DMS 273 (cell line): ENCODE measurements at regions not wholly inside any gene's neighbourhood (a gene's known extent, or its start where the extent isn't known, plus 50 kb on each side); places are given as distances from the start of the nearest gene placed in this dataset.
A peak's percentile ranks its signal among the peaks of the same experiment; 100 is the strongest.

Experiments used
- DNase-seq: peaks from one replicate; lab custom pipeline; 2025; ENCODE audit not compliant: unreplicated experiment; lab: John Stamatoyannopoulos, UW

GRCh38 chr3:106725566-106725965 lies 651.7 kb upstream of the CCDC54 start:
- no peak for DNase-seq

- no peak for DNase-seq
Observed at GRCh38 chr3:106728315-106729098, 648.7 kb upstream of the CCDC54 start.

GRCh38 chr3:106729481-106729880 lies 647.8 kb upstream of the CCDC54 start:
- DNase-seq, result no peak

GRCh38 chr3:106731230-106731629 lies 646.0 kb upstream of the CCDC54 start:
- no peak for DNase-seq

GRCh38 chr3:106734712-106735111 lies 642.5 kb upstream of the CCDC54 start:
- DNase-seq, result no peak

- no peak for DNase-seq
Observed at GRCh38 chr3:106737265-106737664, 640.0 kb upstream of the CCDC54 start.

GRCh38 chr3:106740116-106740515 lies 637.1 kb upstream of the CCDC54 start:
- DNase-seq, result peak; percentile 53

- no peak for DNase-seq
Observed at GRCh38 chr3:106745344-106746168, 631.7 kb upstream of the CCDC54 start.

- DNase-seq, result no peak
Observed at GRCh38 chr3:106746286-106746685, 631.0 kb upstream of the CCDC54 start.

GRCh38 chr3:106748472-106749262 lies 628.6 kb upstream of the CCDC54 start:
- DNase-seq, result no peak

GRCh38 chr3:106750092-106750491 lies 627.1 kb upstream of the CCDC54 start:
- peak; percentile 11 for DNase-seq

GRCh38 chr3:106755336-106755735 lies 621.9 kb upstream of the CCDC54 start:
- no peak for DNase-seq

GRCh38 chr3:106756901-106757300 lies 620.3 kb upstream of the CCDC54 start:
- no peak for DNase-seq

GRCh38 chr3:106758459-106758858 lies 618.8 kb upstream of the CCDC54 start:
- DNase-seq, result no peak

GRCh38 chr3:106759731-106760130 lies 617.5 kb upstream of the CCDC54 start:
- no peak for DNase-seq

GRCh38 chr3:106765342-106765741 lies 611.9 kb upstream of the CCDC54 start:
- no peak for DNase-seq

- no peak for DNase-seq
Observed at GRCh38 chr3:106768941-106769480, 608.2 kb upstream of the CCDC54 start.

GRCh38 chr3:106773795-106774194 lies 603.4 kb upstream of the CCDC54 start:
- DNase-seq, result no peak

- DNase-seq, result peak; percentile 10
Observed at GRCh38 chr3:106783231-106783630, 594.0 kb upstream of the CCDC54 start.

- DNase-seq, result no peak
Observed at GRCh38 chr3:106789276-106789675, 588.0 kb upstream of the CCDC54 start.

- no peak for DNase-seq
Observed at GRCh38 chr3:106792716-106793115, 584.5 kb upstream of the CCDC54 start.
